NB4 (cell line): ENCODE measurements at regions not wholly inside any gene's neighbourhood (a gene's known extent, or its start where the extent isn't known, plus 50 kb on each side); places are given as distances from the start of the nearest gene placed in this dataset.

Source experiments
- DNase-seq: peaks from one replicate; pipeline ENCODE4 v3.0.0; 2010; ENCODE audit warnings: low read depth
- H3K4me3 ChIP-seq: one replicate; pipeline ENCODE4 v1.5.1; 2011; ENCODE audit warnings: mild to moderate bottlenecking, low read depth, low read length, moderate library complexity
- CTCF ChIP-seq: IDR thresholded peaks from one replicate; pipeline ENCODE4 v1.5.1; 2012; ENCODE audit warnings: low read depth, low read length
- MAX ChIP-seq: IDR thresholded peaks from 2 replicates; pipeline ENCODE4 v1.6.1; 2011; ENCODE audit warnings: low read depth, low read length
- MYC ChIP-seq: IDR thresholded peaks from 2 replicates; pipeline ENCODE4 v1.6.1; 2011; ENCODE audit warnings: low read depth, low read length
- POLR2A ChIP-seq: IDR thresholded peaks from 2 replicates; pipeline ENCODE4 v1.6.1; 2011; ENCODE audit warnings: mild to moderate bottlenecking; ENCODE audit not compliant: insufficient read length; ENCODE audit errors: extremely low read depth

GRCh38 chr1:5519366-5520135, 472.7 kb downstream of the NPHP4 start:
- DNase-seq, result no peak
- no peak overlapping the region for H3K4me3 ChIP-seq
- TF ChIP-seq MAX (no peak), CTCF (no peak), MYC (no peak), POLR2A (no peak)

GRCh38 chr1:5516756-5517155, 475.5 kb downstream of the NPHP4 start:
- no peak for DNase-seq
- H3K4me3 ChIP-seq, result no peak overlapping the region
- TF ChIP-seq POLR2A, result no peak
- TF ChIP-seq CTCF, result no peak
- no peak for TF ChIP-seq MYC
- no peak for TF ChIP-seq MAX

- DNase-seq, result no peak
- H3K4me3 ChIP-seq, result no peak overlapping the region
- TF ChIP-seq CTCF, result no peak
- TF ChIP-seq MYC, result no peak
- no peak for TF ChIP-seq POLR2A
- TF ChIP-seq MAX, result no peak
Measured at GRCh38 chr1:5515501-5515900, 476.7 kb downstream of the NPHP4 start.

- DNase-seq, result peak; percentile 54
- TF ChIP-seq POLR2A, result no peak
- no peak for TF ChIP-seq MYC
- peak; percentile 93 for TF ChIP-seq CTCF
- H3K4me3 ChIP-seq, result no peak overlapping the region
Measured at GRCh38 chr1:5514527-5515183, 477.6 kb downstream of the NPHP4 start.

GRCh38 chr1:5513846-5514526, 478.2 kb downstream of the NPHP4 start:
- no peak for DNase-seq
- TF ChIP-seq MAX (no peak), CTCF (no peak), MYC (no peak), POLR2A (no peak)
- H3K4me3 ChIP-seq, result no peak overlapping the region
